A673 (cell line): ENCODE measurements at regions not wholly inside any gene's neighbourhood (a gene's known extent, or its start where the extent isn't known, plus 50 kb on each side); places are given as distances from the start of the nearest gene placed in this dataset.

Experiments
- BruUV-seq: library from RNA; stranded (reverse); fragments of 400-500 nt; replicated peaks from 2 replicates; lab custom pipeline; 2021; lab: Mats Ljungman, UMichigan
- CTCF ChIA-PET: fragments of 300-600 bp; sonication (Branson Sonifier 250); formaldehyde crosslinking; loops from one replicate; lab custom pipeline; 2022; ENCODE audit warnings: antibody characterized with exemption; lab: Charles Lee
- POLR2A ChIA-PET: fragments of 300-600 bp; sonication (Branson Sonifier 250); formaldehyde crosslinking; loops from one replicate; lab custom pipeline; 2022; ENCODE audit warnings: antibody characterized with exemption; ENCODE audit not compliant: low non-redundant PET; lab: Charles Lee
- DNase-seq: peaks from one replicate; pipeline ENCODE4 v3.0.0-alpha.2; 2015; ENCODE audit warnings: low spot score
- H3K27ac ChIP-seq: fragments of 200-600 bp; sonication (generic); 2 replicates; pipeline ENCODE4 v1.5.1; 2016; ENCODE audit warnings: mixed run types, low read depth, mild to moderate bottlenecking, mixed read lengths, antibody characterized with exemption, low read length; ENCODE audit not compliant: poor library complexity, severe bottlenecking
- H3K27me3 ChIP-seq: fragments of 200-600 bp; sonication (generic); replicated peaks from 2 replicates; pipeline ENCODE4 v1.6.1; 2017; ENCODE audit warnings: mixed run types, low read depth, mild to moderate bottlenecking, mixed read lengths, antibody characterized with exemption, low read length; ENCODE audit not compliant: insufficient read depth, poor library complexity
- H3K36me3 ChIP-seq: fragments of 200-600 bp; sonication (generic); 2 replicates; pipeline ENCODE4 v1.6.1; 2016; ENCODE audit warnings: mixed run types, mild to moderate bottlenecking, mixed read lengths, antibody characterized with exemption, low read length; ENCODE audit not compliant: insufficient read depth, poor library complexity, severe bottlenecking
- H3K4me1 ChIP-seq: fragments of 200-600 bp; sonication (generic); 2 replicates; pipeline ENCODE4 v1.6.1; 2017; ENCODE audit warnings: mixed run types, mild to moderate bottlenecking, mixed read lengths, antibody characterized with exemption, low read length; ENCODE audit not compliant: insufficient read depth, poor library complexity, severe bottlenecking
- H3K4me3 ChIP-seq: fragments of 200-600 bp; sonication (generic); 2 replicates; pipeline ENCODE4 v1.5.1; 2016; ENCODE audit warnings: low read depth, mixed run types, mild to moderate bottlenecking, mixed read lengths, low read length; ENCODE audit not compliant: poor library complexity, severe bottlenecking
- H3K9me3 ChIP-seq: fragments of 200-600 bp; sonication (generic); 2 replicates; pipeline ENCODE4 v1.6.1; 2016; ENCODE audit warnings: mixed run types, low read depth, mild to moderate bottlenecking, mixed read lengths, antibody characterized with exemption, low read length; ENCODE audit not compliant: poor library complexity, severe bottlenecking
- EZH2 ChIP-seq: fragments of 200-600 bp; sonication (generic); IDR thresholded peaks from 2 replicates; pipeline ENCODE4 v1.6.1; 2017; ENCODE audit warnings: borderline replicate concordance, low read depth, mild to moderate bottlenecking, mixed read lengths, antibody characterized with exemption, low read length; ENCODE audit not compliant: poor library complexity, severe bottlenecking
- intact Hi-C: fragments of 100-400 bp; cut with micrococcal nuclease; formaldehyde crosslinking; loops from one replicate; pipeline ENCODE4 v1.10.0; 2022; ENCODE audit not compliant: unreplicated experiment
- TF ChIP-seq, protein P1 (sequence below): fragments of 300-800, 200-600 bp; sonication (generic); conservative IDR thresholded peaks from 2 replicates; pipeline ENCODE4 v1.5.1; 2017; ENCODE audit warnings: low read depth, mild to moderate bottlenecking, antibody characterized with exemption, low read length, moderate library complexity, mixed read lengths

DNA sequence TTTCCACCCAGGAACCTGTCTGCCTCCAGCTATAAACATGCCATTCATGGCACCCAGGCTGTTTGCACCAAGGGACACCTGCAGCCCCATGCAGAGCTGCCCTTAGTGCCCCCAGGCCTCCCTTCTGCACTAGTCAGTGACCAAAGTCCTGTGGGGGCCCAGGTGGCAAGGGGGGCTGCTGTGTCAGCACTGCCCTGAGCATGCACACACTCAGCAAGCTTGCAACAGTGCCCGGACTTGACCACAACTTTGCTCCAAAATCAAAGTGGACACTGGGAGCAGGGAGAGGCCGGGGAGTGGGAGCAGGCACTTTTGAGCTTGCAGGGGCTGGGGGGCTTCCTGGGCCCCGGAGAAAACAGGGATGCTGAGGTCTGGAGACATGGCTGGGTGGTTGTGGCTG, 192.9 kb upstream of the MBL2 start:
- TF ChIP-seq, protein P1, sequence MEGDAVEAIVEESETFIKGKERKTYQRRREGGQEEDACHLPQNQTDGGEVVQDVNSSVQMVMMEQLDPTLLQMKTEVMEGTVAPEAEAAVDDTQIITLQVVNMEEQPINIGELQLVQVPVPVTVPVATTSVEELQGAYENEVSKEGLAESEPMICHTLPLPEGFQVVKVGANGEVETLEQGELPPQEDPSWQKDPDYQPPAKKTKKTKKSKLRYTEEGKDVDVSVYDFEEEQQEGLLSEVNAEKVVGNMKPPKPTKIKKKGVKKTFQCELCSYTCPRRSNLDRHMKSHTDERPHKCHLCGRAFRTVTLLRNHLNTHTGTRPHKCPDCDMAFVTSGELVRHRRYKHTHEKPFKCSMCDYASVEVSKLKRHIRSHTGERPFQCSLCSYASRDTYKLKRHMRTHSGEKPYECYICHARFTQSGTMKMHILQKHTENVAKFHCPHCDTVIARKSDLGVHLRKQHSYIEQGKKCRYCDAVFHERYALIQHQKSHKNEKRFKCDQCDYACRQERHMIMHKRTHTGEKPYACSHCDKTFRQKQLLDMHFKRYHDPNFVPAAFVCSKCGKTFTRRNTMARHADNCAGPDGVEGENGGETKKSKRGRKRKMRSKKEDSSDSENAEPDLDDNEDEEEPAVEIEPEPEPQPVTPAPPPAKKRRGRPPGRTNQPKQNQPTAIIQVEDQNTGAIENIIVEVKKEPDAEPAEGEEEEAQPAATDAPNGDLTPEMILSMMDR: no peak
- TF ChIP-seq EZH2: no peak
- Histone ChIP-seq H3K9me3 (no peaks in the 10 kb centered on the region), H3K27ac (no peak overlapping the region), H3K27me3 (no peaks in the 10 kb centered on the region), H3K4me1 (no peaks in the 10 kb centered on the region), H3K36me3 (no peaks in the 10 kb centered on the region), H3K4me3 (no peak overlapping the region)
- ChIA-PET POLR2A (no interaction called here), CTCF (no interaction called here)
- DNase-seq: no peak
- BruUV-seq: no TSS peak
- intact Hi-C loops: no loop called here

DNA sequence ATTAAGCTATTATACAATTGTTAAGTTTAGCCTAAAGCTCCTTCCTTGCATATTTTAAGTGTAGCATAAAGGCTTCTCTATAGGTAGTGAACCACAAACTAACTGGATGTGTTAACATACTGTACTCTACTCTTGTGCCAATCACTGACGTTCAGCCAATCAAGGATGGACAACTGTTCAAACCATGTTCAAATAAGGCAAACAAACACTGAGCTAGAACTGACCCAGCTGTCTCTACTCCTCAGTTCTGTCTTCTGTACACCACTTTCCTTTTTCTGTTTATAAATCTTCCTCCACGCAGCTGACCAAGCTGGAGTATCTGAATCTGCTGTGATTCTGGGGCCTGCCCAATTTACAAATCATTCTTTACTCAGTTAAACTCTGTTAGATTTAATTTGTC, 188.7 kb upstream of the MBL2 start:
- ChIA-PET POLR2A (no interaction called here), CTCF (no interaction called here)
- TF ChIP-seq, protein P1: no peak
- TF ChIP-seq EZH2: no peak
- Histone ChIP-seq H3K9me3 (no peaks in the 10 kb centered on the region), H3K27ac (no peak overlapping the region), H3K36me3 (no peaks in the 10 kb centered on the region), H3K4me1 (no peaks in the 10 kb centered on the region), H3K27me3 (no peaks in the 10 kb centered on the region), H3K4me3 (no peak overlapping the region)
- DNase-seq: no peak
- BruUV-seq: no TSS peak
- intact Hi-C loops: no loop called here

DNA sequence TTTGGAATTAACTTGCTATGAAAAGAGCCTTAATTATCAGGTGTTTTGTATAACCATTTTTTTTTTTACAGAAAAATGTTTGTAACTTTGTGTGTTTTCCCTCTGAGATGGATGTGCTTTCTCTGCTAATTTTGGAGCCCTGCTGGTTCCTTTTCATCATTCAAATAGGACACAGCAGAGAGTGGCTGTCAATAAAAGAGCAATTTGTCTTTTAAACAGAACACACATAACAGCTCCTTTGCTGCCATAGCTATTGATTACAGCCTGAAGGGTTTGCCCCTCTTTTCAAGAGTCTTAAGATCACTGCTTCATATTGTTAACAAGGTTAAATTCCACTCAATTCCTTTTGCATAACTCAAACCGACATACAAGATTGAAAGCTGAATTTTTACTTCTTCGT, 187.2 kb upstream of the MBL2 start:
- no TSS peak for BruUV-seq
- no peaks in the 10 kb centered on the region for H3K36me3 ChIP-seq
- H3K4me3 ChIP-seq: no peak overlapping the region
- TF ChIP-seq, protein P1: no peak
- TF ChIP-seq EZH2: no peak
- H3K9me3 ChIP-seq: no peaks in the 10 kb centered on the region
- no peak overlapping the region for H3K27ac ChIP-seq
- CTCF ChIA-PET: no interaction called here
- POLR2A ChIA-PET: no interaction called here
- no peaks in the 10 kb centered on the region for H3K4me1 ChIP-seq
- intact Hi-C loops: no loop called here
- H3K27me3 ChIP-seq: no peaks in the 10 kb centered on the region
- no peak for DNase-seq
